OCI-LY3 (cell line): ENCODE measurements at regions not wholly inside any gene's neighbourhood (a gene's known extent, or its start where the extent isn't known, plus 50 kb on each side); places are given as distances from the start of the nearest gene placed in this dataset.

ENCODE experiments used
- CTCF ChIP-seq: fragments of 200-600, 300-600 bp; sonication (generic); IDR thresholded peaks from 2 replicates; pipeline ENCODE4 v1.5.1; 2014; ENCODE audit warnings: antibody characterized with exemption, low read length, low read depth
- EZH2phosphoT487 ChIP-seq: fragments of 200-600 bp; shearing (Covaris generic); IDR thresholded peaks from 2 replicates; pipeline ENCODE4 v1.6.1; 2018; ENCODE audit warnings: antibody characterized with exemption, mixed run types, low read depth

DNA sequence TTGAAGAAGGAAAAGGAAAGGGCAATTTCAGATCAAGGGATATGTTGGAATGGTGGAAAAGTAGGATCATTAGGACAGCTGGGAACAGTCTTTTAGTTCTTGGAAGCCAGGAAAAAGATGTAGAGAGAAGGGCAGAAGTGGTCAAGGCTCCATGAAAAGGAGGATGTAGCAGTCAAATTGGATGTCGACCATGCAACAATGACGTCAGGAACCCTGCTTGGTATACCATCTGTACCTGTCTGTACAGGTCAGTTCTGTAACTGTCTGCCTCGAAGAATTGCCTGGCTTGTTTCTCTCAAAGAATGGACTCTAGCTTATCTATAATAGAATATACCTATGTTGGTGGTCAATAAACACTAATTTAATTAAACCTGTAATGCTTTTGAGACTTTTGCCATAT is 157.8 kb upstream of the SGO1 start:
- TF ChIP-seq CTCF (no peak), EZH2phosphoT487 (no peak)
